Right lobe of liver (tissue), 4 donors: ENCODE measurements at regions not wholly inside any gene's neighbourhood (a gene's known extent, or its start where the extent isn't known, plus 50 kb on each side); places are given as distances from the start of the nearest gene placed in this dataset.

Experiments
- CTCF ChIP-seq, 4 donors: fragments of 200-600 bp in 3 of 4; fragments of 450-650 bp in 1 of 4; IDR thresholded peaks; one replicate each; pipeline versions ENCODE4 v1.5.1 to v1.8.0; 2016 to 2022; ENCODE audit warnings: antibody characterized with exemption in 4 of 4, mild to moderate bottlenecking in 2 of 4
- POLR2A ChIP-seq: fragments of 450-650 bp; IDR thresholded peaks from one replicate; pipeline ENCODE4 v1.6.1; 2017; ENCODE audit warnings: antibody characterized with exemption, mild to moderate bottlenecking
- donor health status: DM: no; HTN: no; CAD: no.
- donor health status: DM: no; HTN: no; CAD: no.
- donor health status: DM: no; HTN: yes; CAD: no.

GRCh38 chr11:87803748-87804147, 371.5 kb downstream of the RAB38 start:
- TF ChIP-seq CTCF (IDR thresholded peaks at IDR 0.05) (no peak), POLR2A (no peak)
